GM19452 (cell line): ENCODE measurements at regions not wholly inside any gene's neighbourhood (a gene's known extent, or its start where the extent isn't known, plus 50 kb on each side); places are given as distances from the start of the nearest gene placed in this dataset.

Source experiments
- ATAC-seq: cut with Tn5 transposase; IDR thresholded peaks from one replicate; pipeline ENCODE4 v1.9.1; 2021; ENCODE audit not compliant: unreplicated experiment

DNA sequence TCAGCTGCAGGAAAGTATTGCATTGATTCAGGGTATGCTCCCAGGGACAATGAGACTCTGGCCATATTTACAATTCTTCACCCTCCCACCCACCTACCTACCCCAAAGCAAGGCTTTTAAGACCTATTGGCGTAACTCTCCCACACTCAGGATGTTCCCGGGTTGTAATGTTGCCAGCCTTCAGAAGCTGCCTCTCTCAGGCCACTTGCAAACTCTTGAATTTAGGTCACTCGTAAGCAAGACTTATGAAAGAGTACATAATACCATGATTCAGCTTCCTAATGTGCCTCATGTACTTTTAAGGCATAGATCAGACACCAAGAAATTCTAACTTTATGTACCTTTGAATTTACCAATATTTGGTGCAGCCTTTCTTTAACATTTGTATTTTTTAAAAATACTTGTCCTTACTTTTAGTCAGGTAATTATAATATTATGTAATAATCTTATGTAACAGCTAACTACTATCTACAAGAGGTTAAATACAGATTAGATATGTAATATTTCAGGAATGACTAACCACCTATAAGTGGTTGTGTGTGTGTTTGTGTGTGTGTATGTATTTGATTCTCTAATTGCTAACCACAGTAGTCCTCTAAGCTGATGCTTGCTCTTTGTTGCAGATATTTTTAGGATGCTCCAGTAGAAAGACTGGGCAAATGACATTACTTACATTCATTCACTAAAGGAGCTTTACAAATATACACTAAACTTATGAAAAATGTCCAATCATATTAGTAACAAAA, 630.5 kb upstream of the MEF2C start:
- ATAC-seq, result no peak

DNA sequence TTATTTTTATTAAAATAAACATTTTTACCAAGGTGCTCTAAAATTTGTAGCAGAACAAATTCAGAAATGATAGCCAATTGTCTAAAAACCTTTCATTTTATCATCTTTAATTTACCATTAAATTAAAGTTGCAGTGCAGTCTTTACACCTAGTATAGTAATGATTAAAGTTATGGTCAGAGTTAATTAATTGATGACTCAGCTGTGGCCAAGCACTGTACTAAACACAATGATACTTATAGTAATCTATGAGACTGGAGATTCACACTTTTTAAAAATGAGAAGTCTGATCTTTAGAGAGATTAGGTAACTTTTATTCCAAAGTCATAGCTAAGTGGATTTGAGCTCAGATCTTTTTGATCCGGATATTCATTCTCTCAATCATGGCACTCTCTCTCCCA, 621.1 kb upstream of the MEF2C start:
- ATAC-seq, result no peak

DNA sequence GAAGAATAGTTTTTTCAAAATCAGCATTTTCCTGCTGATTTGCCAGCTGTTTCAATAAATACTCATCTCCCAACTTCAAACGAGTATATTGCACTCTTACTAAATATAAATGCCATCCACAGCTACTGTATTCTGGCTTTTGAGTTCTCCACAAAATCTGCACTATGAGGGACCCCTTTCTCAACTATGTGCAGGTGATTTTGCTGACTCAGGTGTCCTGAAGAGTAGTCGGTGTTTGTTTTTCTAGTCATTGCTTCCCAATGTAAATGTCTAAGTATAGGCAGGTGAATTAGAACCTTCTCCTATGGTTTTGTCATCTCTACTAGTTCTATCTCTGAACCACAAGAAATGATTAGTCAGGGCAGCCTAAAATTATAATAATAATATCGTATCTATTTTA, 616.8 kb upstream of the MEF2C start:
- ATAC-seq, result no peak

DNA sequence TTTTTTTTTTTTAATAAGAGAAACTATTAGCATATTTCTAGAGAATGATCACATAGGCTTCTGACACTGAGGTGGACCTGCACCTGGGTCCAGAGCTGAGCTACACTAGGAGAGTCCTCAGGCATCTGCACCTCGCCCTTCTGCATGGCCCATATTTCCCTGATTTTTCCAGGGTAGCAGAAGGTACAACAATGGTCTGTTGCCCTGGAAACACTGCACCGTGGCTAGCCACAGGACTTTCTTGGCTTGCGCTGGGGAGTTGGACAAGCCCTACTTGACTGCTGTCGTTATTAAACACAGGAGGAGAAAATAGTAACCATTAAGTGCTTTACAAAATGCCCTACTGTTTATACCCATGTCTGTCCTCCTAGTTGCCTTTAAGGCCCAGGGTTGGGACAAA, 615.7 kb upstream of the MEF2C start:
- ATAC-seq, result no peak

DNA sequence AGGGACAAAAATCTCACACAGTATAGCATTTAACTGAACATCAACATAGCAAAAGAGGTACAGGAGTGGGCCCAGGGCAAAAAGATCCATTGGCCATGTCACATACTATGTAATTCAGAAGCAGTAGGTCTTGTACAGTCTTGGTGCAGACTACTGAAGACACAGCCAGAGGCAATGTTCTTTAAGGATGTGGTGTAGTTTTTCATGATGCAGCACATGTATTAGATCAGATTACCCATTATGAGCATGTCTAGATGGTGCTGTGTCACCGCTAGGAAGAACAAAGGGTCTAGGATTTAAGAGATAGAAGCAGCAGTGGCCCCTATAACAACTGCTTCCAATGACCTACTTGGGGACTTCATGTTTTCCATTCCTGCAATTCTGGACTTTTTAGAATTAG, 610.4 kb upstream of the MEF2C start:
- no peak for ATAC-seq

DNA sequence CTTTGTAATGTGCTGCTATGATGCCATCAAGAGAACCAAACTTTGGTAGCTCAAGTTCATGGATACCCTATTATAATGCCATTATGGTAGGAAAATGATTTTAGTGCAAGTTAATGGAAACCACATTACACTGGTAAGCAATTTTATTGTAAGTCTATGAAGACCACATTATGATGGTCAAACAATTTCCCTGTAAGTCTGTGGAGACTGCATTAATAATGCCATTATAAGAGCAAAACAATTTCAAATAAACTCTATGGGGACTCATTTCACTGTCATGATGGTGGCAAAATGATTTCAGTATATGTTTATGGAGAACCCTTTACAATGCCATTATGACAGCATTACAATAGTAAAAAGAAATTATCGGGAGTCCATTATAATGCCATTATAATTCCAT, 602.0 kb upstream of the MEF2C start:
- ATAC-seq, result no peak

DNA sequence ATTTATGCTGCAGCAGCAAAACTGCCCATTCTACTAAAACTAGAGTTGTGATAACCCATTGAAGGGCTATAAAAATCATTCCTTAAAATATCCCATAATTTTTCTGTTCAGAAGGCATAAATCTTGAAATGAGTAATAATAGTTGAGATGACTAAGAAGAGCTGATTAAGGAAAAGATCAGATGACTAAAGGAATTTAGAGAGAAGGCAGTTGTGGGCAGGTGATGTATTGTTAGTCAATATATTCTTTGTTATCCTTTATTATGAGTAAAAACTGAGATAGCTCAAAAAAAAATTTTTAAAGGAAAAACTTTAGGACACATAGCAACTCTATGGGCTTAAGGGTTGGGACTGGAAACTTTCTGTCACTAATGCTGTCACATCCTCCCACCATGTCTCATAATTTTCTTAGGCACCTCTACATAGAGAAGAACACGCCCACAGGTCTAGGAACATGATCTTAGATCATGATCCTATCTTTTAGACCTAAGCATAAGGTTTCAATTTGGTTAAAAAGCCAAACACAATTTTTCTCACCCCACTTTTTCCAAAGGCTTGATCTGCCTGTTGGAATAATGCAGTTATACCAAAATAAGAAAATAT, 597.5 kb upstream of the MEF2C start:
- no peak for ATAC-seq

DNA sequence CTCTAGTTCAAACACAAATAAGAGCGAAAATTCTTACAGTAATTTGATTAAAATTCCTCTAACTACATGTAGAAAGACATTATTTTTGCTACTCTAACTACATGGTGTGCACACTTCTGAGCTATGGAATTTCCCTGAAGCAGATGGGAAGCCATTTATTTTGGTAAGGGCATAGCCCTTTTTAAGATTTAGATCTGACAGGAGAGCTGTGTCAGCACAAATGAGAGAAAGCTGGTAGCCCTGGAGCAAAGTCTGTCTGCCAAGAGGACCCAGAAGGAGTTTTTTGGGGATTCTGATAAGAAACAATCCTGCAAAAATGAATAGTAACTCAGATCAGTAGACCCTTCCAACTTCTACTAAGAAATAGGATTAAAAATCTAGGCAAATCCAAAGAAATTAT, 595.9 kb upstream of the MEF2C start:
- no peak for ATAC-seq

DNA sequence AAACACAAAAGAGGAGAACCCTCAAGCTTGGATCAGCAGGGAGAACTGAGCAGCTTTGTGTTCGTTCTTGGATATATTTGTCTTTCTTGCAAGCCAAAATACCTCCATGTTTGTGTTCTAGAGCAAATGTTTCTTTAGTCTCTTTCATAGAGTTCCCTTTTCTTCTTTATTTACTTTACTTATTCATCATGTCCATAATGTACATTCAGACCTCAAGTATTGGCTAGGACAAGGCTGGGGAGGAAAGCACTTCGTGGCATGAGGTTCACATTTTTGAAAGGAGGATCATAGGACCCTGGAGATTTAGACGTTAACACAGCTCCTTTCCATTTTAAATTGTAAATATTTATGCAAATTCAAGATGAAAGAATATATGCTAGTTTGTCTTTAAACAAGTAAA, 590.2 kb upstream of the MEF2C start:
- no peak for ATAC-seq

DNA sequence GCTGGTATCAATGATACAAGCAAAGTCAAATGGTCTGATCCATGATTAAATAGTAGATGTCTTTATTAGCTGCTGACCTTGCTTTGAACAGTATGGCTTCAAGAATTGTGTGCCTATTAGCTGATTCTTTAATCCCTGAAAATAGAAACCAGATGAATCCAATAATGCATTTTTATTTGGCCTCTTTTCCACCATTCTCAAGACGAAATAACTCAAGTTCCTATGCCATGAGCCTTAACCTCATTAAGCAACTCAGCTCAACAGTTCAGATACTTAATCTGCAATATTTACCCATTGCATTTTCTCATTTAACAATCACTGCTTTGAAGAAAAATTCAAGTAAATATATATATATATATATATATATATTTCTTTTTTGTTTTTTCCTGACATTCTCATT, 588.6 kb upstream of the MEF2C start:
- no peak for ATAC-seq

DNA sequence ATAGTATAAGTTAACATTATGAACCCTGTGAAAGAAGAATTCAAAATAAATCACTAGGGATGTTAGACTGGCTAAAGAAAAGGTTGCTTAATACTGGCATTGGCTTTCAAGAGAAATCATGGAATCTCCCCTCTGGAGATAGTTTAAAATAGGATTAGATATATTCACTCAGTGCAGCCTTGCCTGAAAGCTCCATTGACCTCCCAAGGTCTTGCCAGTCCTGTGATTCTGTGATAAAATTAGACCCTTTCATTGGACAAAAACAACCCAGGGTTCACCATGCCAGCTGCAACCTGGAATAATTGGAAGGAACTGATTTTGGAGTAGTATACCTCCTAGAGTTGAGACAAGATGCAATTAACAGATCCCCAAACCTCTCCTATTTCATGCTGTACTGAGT, 588.1 kb upstream of the MEF2C start:
- ATAC-seq, result no peak

DNA sequence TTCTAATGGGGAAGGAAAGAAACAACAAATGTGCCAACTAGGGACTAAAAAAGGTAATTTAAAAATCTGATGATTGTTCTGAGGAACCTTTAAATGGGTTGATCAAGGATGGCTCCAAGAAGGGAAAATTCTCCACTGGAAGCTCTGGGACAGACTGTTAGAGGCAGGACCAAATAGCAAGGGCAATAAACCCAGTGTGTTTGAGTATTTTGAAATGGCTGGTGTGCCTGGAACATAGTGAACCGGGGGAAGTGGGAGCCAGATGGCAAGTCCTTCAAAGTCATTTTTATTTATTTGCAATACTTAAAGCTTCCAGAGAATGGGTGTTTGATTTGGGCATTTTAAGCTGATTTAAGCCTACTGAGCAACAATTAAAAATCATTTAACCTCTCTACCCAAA, 587.7 kb upstream of the MEF2C start:
- ATAC-seq, result no peak

DNA sequence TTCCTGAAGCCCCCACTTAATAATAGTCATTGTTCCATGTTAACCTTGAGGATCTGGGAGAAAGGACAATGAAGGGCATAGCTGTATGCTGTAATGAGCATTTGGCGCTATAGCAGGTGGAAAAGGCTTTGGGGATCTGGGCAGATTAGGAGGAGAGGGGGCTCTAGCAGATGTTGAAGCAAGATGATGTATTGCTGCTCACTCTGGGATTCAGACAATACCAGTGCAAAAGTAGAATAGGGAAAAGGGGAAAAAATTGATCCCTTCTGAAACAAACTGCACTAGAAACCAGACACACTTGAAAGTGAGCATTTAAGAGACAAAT, 575.3 kb upstream of the MEF2C start:
- no peak for ATAC-seq

DNA sequence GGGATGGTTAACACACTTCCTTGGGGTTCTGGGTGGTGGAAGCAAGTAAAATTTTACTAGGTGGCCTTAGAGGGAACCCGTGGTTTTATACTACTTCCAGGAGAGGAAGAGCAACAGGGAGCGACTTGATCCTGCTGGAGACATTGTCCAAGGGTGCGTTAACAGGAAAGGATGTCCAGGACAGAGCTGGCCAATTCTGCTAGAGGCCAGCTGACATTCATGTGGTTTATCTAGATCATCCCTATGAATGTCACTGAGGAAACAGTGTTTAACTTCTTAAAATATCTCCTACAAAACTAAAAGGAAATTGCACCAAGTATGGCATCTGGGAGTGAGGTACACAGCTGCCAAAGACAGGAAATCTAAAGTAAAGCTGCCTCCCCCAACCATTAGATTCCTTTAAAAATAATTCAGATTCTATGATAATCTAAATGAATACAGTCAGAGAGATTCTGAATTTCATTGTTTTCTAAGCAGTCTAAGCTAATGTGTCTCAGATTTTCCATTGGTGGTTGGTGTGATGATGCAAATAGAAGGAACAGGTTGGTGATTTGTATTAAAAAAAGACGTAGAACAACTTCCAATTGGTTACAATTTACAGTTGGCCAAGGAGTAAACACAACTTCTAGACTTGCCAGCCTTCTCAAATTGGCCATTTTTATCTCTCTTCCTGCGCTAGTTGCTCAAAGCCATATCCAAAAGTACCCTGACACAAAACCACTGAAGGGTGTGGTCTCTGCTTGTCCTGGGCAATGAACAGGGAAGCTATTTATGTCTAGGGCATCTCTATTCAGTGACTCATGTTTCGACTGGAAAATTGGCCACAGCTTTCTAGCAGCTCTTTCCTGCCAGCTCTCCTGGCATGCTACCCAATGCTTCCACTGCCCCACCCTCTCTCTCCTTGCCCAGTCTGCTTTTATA, 574.7 kb upstream of the MEF2C start:
- ATAC-seq, result no peak

DNA sequence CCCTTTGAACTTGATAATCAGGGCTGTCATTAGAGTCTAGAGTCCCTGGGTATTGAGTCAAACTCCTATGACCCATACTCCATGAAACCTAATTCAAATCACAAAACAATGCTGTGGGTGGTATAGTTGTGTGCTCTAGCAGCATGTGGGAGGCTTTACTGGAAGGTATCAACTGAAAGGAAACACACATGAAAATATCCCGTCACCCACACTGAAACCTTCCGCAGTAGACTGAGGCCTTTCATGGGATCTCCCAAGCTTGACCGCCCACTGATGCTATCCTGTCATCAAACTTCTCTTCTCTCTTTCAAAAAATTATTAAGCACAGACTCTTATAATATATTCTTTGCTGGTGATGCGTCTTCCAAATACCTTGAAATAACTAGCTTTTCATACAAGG, 569.1 kb upstream of the MEF2C start:
- ATAC-seq, result no peak

DNA sequence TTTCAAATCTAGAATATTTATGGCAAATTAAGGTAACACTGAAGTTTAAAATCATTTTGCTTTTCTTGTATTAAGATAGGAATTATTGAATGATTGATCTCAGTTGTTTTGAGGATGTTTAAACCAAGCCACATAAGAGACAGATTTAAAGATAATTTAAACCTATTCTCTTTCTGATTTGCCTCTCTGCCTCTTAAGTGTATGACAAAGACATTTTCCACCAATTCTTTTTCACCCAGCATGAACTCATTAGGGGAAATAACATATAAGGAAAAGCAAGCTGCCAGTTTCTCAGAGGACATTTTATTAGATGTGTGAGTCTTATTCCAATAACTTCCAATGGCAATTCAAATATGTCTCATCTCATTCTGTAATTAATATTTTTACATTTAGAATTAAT, 568.3 kb upstream of the MEF2C start:
- no peak for ATAC-seq

DNA sequence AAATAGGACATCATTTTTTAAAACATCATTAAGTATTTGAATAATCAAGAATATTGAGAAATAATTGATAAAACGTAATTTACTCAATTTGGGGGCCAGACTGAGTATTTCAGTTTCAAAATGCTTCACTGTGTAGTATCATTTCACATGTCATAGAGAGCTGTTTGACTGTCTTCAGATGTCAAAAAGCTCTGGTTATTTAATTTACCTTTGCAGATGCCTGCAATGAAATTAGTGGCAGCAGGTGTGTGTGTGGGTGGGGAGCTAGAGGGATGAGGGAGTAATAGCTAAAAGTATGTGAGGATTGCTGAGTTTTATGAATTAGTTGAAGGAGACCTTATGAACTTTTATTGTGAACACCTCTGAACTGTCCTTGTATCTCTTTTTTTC, 567.2 kb upstream of the MEF2C start:
- ATAC-seq, result no peak

DNA sequence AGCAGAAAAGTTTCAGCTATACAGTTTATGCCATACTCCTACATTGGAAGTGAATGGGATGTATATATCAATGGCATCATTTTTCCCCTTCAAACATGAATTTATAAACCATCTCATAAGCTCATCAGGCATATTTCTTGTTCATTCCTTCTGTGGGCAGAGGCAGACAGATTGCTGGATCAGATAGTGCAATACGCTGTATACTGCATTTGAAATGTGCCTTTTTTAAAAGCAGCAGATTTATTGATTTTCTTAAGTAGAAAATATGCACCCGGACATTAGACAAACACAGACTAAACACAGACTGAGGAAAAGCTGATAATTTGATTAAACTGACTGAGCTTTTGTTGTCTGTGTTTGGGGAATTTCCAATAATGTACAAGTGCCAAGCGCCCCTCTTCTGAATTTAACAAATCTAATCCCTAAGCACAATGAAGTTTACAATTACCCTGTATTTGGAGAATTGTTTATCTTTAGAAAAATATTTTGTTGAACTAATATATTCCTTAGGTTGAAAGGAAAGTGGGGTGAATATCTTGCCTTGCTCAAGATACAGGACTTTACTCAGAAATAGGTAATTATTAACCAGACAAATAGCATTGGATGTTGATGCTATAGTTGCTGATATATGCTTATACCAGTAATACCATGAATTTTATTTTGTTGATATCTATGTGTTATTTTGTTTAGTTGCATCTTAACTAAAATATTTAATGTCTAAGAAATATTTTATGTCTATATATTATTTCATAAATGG, 566.6 kb upstream of the MEF2C start:
- ATAC-seq, result no peak

DNA sequence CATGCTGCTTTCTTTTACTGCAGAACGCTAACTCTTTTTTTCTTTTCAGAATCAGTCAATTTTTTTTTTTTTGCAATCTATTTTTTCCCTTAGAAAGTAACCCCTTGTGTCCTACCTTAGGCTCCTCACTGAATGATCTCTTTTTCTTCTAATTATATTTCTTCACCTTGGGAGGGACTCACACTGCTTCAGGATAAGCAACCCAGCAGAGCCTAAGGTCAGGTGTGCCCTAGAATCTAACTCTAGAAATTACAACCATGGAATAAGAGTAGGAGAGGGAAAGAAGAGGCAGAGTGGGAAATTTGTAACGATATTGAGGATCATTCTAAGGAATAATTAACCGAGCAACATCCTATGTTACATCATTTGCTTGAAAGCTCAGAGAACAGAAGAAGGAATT, 564.0 kb upstream of the MEF2C start:
- ATAC-seq, result no peak

DNA sequence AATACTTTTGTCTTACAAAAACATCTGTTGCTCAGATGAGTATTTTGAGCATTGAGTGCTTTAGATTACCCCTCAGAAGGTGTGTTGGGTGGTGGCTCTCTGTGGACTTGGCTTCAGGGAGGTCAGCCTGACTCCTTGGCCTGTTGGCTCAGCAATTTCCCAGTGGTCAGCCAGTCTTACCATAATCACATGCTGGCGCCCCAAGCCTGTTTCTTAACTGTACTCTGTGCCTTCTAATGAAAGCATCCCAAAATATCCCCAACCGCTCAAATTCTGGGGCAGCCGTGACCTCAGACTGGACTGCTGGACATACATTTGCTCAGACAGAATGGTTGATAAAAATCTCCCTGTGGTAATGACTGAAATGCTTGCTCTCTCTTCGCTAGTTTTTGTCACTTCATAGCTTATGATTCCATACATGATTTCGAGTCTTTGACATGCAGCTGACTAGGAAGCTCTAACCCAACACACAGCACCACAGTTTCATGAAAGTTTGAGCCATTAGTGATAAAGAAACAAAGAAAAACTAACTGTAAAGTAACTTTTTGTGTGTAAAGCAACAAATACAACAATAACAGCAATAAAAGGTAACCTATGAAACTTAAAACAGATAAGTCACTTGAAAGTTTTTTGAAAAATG, 562.2 kb upstream of the MEF2C start:
- no peak for ATAC-seq

DNA sequence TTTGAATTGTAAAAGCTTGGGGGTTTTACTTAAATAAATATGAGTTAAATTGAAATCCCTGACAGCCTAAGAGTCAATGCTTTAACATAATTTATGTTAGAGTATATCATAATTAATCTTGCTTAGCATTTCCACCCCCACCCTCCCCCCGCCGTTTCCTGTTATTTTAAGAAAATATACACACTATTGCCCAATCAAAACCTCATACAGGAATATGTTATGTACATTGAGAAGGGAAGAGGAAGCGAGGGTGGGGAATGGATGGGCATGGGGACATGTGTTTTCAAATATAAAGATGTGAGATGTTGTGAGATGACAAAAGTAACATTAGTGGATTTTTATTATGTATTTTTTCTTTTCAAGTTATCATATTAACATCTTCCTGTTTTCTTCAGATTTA, 561.1 kb upstream of the MEF2C start:
- no peak for ATAC-seq
